Colon (tissue), 2 donors: ENCODE measurements at regions not wholly inside any gene's neighbourhood (a gene's known extent, or its start where the extent isn't known, plus 50 kb on each side); places are given as distances from the start of the nearest gene placed in this dataset.

ENCODE experiments used
- FAIRE-seq: peaks from 2 replicates; lab custom pipeline; 2012; peaks lifted over from hg19 to GRCh38; lab: Jason Lieb, UNC
- donor health status: control.
- donor health status: control.

DNA sequence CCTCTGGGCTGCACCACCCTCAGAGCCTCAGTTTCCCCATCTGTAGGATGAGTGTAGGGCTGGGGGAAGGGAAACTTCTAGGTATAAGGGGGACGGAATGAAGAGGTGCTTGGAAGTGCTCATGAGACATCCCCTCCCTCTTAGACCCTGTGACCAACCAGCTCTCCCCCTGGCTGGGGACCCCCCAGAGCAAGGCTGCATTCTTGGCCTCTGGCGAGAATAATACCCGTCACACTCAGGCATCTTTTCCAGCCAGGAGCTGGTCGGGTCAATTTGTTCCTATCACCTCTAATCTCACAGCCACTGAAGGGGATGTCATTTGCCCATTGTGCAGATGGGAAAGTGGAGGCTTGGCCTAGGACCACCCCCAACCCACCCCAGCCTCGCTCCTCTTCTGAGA, 443.0 kb downstream of the PTPRU start:
- FAIRE-seq, result no peak

DNA sequence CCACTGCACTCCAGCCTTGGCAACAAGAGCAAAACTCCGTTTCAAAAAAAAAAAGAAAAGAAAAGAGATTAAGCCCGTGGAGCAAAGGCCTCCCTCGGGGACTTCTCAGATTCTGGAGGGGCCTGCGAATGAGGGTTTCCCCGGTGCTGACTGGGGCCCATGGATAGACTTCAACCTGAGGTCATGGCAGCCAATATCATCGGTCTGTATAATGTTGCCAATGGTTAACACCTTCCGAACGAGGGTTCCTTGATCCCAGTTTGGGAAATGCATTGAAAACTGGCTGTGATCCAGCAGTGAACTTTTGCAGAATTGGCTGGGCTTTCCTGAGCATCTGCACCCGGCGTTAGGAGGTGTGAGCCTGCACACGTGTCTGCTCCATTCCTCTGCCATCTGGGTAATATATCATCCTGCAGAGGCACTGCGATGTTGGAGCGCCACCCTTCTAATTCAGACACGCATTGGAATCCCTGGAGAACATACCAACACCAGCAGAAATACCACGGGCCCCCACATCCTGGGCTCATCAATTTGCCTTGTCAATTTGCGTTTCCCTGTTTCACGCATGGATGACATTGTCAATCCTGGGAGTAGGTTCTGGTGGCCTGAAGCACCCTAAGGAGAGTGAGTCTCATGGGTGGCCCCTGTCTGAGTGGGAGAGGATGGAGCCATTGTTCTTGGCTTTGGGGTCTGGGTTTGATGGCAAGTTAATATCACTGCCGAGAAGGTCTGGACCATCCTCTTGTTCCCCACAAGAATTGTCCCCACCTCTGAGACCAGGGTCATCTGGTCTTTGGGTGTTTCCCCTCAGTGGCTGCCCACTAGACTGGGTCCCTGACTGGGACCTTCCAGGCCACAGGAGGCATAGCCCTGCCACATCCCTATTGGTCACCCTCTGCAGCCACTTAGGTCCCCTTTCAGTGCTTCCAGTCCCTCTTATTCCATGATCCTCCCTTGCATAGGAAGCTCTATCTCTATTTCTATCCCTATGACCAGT, 441.0 kb downstream of the PTPRU start:
- FAIRE-seq, result no peak

DNA sequence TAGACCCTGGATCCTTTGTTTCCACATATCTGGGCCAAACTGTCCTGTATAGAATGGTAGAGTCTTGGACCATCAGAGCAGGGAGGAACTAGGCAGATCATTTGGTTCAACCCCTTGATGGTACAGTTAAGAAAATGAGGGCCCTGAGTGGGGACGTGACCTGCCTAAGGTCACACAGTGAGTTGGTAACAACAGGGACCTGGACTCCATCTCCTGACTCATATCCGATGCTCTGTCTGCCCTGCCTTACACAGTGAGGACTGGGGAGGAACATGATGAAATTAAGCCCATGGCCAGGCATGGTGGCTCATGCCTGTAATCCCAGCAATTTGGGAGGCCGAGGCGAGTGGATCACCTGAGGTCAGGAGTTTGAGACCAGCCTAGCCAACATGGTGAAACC, 440.2 kb downstream of the PTPRU start:
- FAIRE-seq, result no peak

DNA sequence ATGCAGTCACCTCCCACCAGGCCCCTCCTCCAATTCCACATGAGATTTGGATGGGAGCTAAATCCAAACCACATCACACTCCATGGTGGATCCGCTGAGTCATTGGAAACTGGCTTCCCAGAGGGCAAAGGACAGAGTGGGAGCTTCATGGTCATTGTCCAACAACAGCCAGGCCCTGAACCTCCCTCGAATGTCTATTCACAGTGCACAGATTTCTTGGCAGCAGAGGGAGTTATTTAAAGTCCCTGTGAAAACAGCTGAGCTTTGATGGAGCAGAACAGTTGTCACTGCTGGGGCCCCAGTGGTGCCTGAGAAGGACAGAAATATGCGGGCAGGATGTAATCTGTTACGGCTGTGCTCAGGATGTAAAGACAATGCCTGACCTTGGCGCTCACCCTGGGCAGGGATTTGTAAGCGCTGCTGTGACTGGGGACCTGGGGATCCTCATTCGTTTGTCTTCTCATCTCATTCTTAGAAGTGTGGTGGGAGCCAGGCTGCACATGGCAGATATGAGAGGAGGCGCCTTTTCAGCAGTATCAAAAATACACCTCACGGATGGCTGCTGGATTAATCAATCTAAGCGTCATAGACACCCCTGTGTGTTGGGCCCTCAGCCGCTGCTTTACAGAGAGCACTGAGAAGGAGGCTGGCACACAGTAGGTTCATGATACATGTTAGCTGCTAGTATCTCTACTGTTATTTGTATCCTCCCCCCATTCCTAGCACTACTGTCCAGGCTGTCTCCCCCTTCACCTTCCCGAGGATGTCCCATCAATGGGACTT, 439.4 kb downstream of the PTPRU start:
- no peak for FAIRE-seq

DNA sequence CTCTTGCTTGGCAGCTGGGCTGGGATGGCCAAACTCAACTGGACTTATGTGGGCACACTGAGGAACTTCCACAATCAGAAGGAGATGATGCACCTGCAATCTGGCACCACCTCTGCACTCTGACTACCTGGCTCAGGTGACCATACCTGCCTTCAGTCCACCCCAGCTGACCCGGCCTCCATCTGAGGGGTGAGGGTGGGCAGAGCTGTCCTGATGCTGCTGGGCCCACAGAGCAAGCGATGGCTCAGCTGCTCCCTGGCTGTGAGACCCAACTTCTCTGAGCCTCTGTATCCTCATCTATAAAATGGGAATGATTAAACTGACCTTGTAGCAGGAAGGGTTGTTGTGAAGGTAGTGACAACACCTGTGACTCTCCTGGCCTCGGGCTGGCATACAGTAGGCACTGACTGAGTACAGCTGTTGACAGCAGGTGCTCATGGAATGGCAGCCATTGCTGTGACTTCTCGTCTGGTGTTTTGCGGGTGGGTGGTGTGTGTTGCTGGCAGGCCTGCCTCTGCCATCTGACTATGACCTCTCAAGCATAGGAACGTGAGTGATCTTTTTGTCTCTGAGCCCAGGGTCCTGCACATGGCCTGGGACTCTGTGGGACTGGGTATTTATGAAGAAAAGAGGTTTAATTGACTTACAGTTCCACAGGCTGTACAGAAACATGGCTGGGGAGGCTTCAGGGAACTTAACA, 438.5 kb downstream of the PTPRU start:
- no peak for FAIRE-seq

DNA sequence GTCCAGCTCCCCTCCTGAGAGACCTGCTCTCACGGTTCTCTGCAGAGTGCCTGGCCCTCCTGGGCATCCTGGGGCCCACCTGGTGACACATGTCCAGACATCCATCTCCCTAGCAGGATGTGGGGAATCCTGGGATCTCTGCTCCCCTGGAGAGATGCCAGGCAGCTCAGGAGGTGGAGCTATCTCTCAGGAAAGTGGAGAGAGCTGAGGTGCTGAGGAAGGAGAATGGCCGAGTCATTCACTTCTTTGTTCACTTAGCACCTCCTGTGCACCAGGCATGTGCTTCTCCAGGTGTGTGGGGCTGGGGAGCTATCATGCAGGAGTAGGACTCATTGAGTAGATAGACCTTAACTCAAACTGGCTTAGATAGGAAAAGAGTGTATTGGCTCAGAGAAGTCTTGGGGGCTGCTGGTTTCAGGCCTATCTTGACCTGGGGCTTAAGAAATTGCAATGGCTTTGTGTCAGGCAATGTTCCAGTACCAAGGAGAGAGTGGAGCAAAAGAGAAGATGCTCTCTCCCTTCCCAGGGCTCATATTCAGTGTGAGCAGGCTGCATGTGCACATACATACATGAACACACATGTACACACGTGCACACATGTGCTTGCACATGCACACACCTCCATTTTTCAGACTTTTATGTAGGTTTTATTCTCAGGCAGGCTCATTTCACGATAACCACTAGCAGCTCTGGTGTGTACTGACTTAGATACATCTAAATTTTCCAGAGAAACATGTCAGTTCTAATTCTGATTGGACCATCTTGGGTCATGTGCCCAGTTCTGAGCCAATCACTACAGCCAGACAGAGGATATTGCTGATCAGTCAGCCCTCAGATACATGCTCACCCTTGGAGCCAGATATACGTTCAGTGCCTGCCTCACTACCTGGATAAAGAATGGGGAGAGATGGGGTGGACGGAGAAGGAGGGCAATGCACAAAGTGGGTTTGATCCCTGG, 437.6 kb downstream of the PTPRU start:
- FAIRE-seq, result no peak

DNA sequence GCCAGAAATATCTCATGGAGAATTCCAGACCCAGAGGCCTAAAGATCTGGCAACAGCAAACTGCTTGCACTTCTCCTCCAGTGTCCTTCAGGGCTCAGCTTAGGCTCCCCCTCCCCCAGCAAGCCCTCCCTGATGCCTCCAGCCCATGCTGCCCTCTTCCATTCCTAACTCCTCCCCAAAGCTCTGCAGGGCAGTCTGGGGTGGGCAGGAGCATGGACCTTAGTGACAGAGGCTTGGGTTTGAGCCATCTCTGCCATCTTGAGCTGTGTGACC, 436.8 kb downstream of the PTPRU start:
- no peak for FAIRE-seq

DNA sequence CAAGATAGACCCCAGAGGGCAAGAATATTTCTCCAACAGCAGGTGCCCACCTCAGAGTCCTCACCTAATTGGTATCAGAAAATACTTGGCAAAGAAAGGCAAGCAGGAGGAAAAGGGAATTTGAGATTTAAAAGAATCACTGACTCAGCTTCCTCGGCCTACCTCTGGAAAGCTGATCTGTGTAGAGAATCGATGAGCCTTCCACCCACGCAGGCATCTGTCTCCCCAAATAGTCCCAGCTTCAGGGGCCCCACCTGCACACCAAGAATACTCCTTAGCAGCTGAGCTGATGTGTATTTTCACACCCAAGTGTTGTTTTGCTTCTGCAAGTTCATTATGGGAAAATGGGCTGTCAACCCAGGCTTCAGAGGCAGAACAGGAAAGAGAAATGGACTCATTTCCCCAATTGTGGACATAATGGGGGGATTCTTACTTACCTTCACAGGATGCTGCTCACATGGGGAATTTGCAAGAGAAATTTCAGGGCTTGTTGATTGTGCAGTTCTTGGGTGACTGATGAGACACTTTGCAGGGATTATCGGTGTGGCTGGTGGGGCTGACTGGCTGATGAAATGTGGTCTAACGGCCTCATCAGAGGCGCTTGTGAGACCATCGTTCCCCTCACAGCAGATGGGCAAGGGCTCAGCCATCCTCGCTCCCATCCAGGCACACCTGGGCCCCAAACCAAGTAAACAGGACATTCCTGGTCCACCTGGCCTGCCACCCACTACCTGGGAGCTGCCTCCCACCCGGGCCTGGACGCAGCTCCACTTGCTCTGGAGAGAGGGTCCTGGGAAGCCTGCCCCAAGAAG, 436.3 kb downstream of the PTPRU start:
- no peak for FAIRE-seq

DNA sequence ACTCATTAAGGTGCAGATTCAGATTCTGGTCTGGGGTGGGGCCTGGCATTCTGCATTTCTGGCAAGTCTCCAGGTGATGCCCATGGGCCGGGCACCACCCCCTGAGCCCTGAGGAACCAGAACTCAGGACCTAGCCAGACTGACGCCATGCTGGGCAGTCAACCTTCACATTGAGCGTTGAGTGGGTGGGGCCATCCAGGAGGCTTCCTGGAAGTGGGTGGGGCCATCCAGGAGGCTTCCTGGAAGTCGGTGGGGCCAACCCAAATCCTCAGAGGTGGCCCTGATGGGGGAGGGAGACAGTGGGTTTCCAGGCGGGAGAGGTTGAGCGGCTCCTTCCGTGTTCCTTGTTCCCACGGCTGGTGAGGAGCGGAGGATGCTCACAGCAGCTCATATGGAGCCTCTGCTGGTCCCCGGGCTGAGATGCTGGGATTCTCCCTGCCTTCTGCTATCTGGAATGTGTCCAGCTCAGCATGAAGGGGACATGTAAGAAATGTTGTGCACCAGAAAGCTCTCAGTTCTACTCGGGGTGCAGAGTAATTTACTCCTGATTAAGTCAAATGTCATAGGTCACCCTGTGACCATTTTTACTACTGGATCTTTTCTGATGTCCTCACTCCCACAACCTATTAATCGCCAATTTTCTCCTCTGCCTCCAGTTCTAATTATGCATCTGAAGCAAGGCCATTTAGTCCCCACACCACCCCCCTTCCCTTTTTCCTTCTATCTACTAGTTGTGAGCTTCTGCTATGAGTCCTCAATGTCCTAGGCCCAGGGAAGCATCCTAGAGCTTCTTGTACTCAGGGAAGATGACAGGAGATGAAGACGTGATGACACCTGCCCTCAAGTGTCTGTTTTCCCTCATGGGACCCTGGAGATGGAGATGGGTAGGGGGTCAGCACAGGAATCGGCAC, 435.4 kb downstream of the PTPRU start:
- no peak for FAIRE-seq

DNA sequence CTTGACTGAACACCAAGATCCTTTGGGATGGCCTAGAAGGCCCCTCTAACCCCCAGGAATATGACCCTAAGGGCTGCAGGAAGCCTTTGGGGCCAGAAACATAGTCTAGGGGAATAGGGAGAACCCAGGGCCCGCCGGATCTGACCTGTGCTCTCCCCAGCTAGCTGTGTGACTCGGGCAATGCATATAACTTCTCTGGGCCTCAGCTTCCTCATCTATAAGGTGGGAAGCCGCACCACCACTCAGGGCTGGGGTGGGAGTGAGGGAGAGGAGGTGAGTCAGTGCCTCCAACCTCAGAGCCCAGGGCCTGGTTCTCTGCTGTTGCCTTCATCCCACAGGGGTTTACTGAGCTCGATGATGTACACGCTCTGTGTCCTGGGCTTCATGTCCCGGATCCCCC, 434.4 kb downstream of the PTPRU start:
- no peak for FAIRE-seq

DNA sequence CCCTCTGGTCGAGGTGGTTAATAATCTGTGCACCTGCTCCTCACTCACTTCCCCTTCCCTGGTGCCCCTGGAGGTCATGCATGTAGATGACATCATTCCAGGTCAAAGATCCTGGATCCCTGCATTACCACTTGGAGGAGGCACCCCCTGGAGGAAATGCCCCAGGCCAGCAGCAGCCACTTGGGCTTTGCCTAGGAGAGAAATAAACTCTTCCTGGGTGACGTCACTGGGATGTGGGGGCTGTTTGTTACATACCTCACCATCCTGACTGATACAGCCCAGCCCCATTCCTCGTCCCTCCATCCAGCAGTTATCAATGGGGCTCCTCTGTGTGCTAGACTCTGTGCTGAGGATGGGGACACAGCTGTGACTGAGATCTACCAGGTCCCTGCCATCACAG, 433.6 kb downstream of the PTPRU start:
- FAIRE-seq, result no peak

DNA sequence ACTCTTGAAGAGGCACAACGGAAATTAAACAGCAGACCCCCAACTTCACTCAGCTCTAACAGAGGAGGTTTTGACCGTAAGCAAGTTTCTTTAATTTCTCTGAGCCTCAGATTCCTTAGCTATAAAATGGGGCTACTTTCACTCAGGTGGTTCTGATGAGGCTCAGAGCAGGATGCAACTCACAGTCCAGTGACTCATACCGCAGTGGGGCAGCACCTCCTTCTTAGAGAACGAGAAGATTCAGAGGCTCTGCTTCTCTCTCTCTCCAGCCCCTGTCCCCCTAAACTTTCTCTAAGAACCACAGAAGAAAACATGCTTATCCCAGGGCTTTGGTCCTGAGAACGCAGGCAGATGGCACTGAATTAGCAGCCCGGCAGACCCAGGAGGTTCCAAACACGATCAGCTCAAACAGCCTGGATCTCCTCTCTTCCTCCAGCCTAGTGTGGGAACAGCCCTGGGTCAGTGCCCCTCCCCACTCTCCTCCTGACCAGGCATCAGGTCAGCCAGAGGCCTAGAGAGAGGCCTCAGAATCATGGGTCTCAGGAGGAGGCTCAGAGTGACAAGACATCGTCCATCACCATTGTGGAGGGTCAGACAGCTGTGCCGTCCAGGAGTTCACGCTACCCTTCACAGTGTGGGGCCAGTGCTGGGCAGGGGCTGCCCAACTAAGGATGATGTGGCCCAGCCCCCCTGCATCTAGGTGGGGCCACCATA, 433.0 kb downstream of the PTPRU start:
- no peak for FAIRE-seq

DNA sequence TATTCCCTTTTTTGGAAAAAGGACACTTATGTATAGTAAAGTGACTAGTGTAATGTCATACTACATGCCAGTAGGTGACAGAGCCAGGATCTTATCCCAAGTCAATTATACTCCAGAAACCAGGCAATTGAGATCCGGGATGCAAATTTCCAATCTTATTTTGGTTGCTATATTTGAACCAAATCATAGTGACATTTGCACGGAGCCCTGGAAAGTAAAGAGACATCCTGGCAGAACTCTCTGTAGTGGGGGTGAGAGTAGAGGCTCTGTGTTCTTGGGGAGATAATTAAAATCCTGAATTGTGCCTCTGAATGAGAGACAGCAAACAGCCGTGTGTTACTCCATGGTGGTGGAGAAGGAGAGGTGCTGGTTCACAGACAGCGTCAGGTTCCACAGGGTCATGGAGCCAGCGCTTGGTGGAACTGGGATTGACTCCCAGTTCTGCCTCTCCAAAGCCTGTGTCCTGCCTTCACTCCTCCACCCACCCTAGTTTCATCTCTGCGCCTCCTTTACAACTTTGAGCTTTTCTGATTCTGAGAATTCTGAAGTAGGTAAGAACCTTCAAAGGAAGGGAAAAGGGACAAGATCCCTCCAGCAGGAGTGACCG, 432.3 kb downstream of the PTPRU start:
- FAIRE-seq, result no peak

DNA sequence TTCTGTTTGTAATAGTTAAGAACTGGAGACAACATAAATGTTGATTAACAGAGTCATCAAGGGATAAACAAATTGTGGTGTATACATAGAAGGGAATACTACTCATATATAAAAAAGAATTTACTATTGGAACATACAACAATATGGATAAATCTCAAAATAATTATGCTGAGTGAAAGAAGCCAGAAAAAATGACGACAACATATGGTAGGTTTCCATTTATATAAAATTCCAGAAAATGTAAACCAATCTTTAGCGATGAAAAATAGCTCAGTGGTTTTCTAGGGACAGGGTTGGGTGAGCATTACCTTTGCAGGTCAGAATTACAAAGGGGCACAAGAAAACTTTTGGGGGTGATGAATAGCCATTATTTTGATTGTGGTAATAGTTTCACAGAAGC, 431.6 kb downstream of the PTPRU start:
- no peak for FAIRE-seq

DNA sequence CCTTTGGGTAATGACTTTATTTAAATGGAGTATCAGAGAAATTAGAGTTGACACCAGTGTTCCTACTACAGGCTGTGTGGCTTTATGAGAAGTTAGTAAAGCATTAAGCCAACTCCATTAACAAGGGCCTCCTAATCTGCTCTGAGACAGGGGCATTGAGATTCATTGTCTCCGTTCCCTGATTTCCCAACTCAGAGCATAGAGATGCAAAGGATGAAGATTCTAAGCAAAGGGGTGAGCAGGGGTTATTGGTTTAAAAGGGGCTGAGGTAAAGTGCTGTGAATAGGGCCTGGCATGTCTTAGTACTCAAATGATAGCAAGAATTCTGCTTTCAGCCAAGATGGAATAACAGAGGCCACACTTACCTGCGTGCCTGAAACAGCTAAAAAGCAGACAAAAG, 428.4 kb downstream of the PTPRU start:
- FAIRE-seq, result no peak

DNA sequence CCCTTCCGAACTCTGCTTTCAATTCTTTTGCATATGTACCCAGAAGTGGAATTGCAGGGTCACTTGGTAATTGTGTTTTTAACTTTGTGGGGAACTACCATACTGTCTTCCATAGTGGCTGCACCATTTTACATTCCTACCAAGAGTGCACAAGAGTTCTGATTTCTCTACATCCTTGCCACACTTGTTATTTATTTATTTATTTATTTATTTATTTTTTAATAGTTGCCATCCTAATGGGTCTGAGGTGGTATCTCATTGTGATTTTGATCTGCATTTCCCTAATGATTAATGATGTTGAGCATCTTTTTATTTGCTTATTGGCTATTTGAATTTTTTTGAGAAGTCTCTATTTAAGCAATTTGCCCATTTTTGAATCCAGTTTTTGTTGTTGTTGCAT, 422.4 kb downstream of the PTPRU start:
- no peak for FAIRE-seq

DNA sequence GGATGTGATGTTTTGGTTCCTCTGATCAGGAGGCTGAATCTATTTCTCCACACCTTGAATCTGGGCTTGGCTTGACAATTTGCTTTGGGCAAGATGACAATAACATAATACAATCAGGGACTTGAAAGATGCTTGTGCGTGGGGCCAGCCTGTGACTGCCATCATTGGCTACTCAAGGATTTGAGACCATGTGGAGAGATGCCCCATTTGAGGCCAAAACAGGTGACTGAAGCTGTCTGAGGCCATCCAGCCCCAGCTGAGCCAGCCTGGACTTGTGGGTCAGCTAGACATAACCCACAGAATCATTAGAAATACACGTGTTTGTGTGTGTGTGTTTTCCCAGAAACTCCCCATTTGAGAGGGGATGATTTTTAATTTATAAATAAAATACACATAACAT, 421.5 kb downstream of the PTPRU start:
- FAIRE-seq, result no peak

DNA sequence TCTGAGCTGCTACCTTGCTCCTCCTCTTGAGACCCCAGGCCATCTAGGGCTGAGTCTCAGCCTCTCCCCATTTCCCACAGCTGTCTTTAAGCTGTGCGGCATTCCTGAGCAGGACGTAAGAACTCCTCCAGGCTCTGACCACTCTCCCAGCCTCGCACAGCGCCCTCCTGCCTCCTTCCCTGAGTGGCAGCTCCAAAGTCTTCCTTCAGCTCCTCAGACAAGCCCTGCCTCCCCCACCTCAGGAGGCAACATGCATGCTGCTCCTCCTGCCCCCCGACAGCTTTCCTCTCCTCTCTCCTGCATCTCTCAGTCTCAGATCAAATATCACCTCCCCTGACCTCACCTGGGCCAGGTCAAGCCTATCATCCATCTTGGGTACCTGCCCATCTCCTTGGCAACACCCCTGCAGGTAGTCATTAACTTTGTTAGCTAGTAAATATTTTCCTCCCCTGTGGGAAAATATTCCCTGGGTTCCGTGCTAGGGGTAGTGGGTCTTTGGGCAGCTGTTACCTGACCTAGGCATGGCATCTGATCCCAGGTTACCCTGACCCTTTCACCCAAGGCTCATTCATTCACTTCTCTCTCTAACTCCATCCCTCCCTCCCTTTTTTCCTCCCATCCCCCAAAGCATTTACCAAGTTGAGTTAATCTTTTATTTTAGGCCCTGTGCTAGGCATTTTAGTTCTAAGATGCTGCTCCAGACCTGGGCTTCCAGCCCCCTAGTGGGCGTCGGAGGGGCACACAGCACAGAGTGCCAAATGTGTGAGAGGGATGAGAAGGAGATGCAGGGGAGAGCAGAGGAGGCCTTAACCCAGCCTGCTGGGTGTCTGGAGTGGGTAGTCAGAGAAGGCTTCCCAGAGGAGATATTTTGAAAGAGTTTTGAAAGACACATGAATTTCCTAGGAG, 419.9 kb downstream of the PTPRU start:
- FAIRE-seq, result no peak
